ENCODE measurements at regions not wholly inside any gene's neighbourhood (a gene's known extent, or its start where the extent isn't known, plus 50 kb on each side); places are given as distances from the start of the nearest gene placed in this dataset.
"Not testable (repeated sequence)": the region's sequence is repeated elsewhere in the genome, so short reads cannot be mapped to it uniquely, and the experiment has no call there.

GRCh38 chrX:138082896-138083295, 517.0 kb downstream of the ZIC3 start:
- 15 to 37% (median 23%) methylated on average over 2 of the region's 2 CpGs for WGBS, 4 donors
- Histone ChIP-seq H3K4me3 (no peak overlapping the region), H3K4me1 (replicated peaks in 1 of 2) (no peaks in the 10 kb centered on the region), H3K36me3 (replicated peaks in 1 of 2) (no peaks in the 10 kb centered on the region), H3K27me3 (no peaks in the 10 kb centered on the region), H3K9me3 (replicated peaks in 1 of 3) (no peaks in the 10 kb centered on the region), H3K27ac (no peak overlapping the region)
- no peak for DNase-seq
- TF ChIP-seq CTCF (IDR thresholded peaks at IDR 0.05) (no peak), POLR2A (IDR thresholded peaks at IDR 0.05) (no peak)
- intact Hi-C loops (cut with DNase I), result no loop called here

- DNase-seq; H3K36me3 ChIP-seq (replicated peaks in 1 of 2); H3K4me1 ChIP-seq (replicated peaks in 1 of 2); H3K9me3 ChIP-seq (replicated peaks in 1 of 3); H3K4me3 ChIP-seq; H3K27me3 ChIP-seq; intact Hi-C loops (cut with DNase I); H3K27ac ChIP-seq: not testable (repeated sequence)
- WGBS, 4 donors, result 85 to 100% (median 94%) methylated on average over 3 of the region's 3 CpGs
Observed at GRCh38 chrX:138110910-138111309, 545.0 kb downstream of the ZIC3 start.

GRCh38 chrX:138127314-138127713, 561.4 kb downstream of the ZIC3 start:
- no peaks in the 10 kb centered on the region for H3K4me1 ChIP-seq (replicated peaks in 1 of 2)
- DNase-seq, result no peak
- 53 to 70% (median 58%) methylated on average over 7 to 8 of the region's 8 CpGs for WGBS, 4 donors
- no peak for TF ChIP-seq CTCF (IDR thresholded peaks at IDR 0.05)
- TF ChIP-seq POLR2A (IDR thresholded peaks at IDR 0.05), result no peak
- intact Hi-C loops (cut with DNase I), result loop anchor here in 1 of 2 donors (5.0 kb wide), 1 partner anchor 620 kb away; no protein-coding TSS in a partner anchor
- no peaks in the 10 kb centered on the region for H3K36me3 ChIP-seq (replicated peaks in 1 of 2)
- H3K4me3 ChIP-seq, result no peak overlapping the region
- peaks cover 23% of the 10 kb centered on the region for H3K27me3 ChIP-seq
- H3K27ac ChIP-seq, result no peak overlapping the region
- H3K9me3 ChIP-seq (replicated peaks in 1 of 3), result no peaks in the 10 kb centered on the region

GRCh38 chrX:138128027-138128671, 562.2 kb downstream of the ZIC3 start:
- no peaks in the 10 kb centered on the region for H3K4me1 ChIP-seq (replicated peaks in 1 of 2)
- peaks cover 23% of the 10 kb centered on the region for H3K27me3 ChIP-seq
- intact Hi-C loops (cut with DNase I), result loop anchor here in 1 of 2 donors (5.0 kb wide), 1 partner anchor 619 kb away; no protein-coding TSS in a partner anchor
- peak in 4 of 7 donors; percentile 7 to 26 (median 12) for DNase-seq
- no peaks in the 10 kb centered on the region for H3K9me3 ChIP-seq (replicated peaks in 1 of 3)
- no peak overlapping the region for H3K4me3 ChIP-seq
- no peak overlapping the region for H3K27ac ChIP-seq
- no peaks in the 10 kb centered on the region for H3K36me3 ChIP-seq (replicated peaks in 1 of 2)
- 25 to 32% (median 29%) methylated on average over 8 of the region's 8 CpGs; no CpG with 5 or more reads in 1 of the 4 donors for WGBS, 4 donors
- TF ChIP-seq CTCF (IDR thresholded peaks at IDR 0.05), result peak; percentile 16 to 64 (median 46)
- no peak for TF ChIP-seq POLR2A (IDR thresholded peaks at IDR 0.05)

- DNase-seq, result no peak
- no peak overlapping the region for H3K4me3 ChIP-seq
- H3K9me3 ChIP-seq (replicated peaks in 1 of 3), result no peaks in the 10 kb centered on the region
- H3K27me3 ChIP-seq, result no peaks in the 10 kb centered on the region
- TF ChIP-seq CTCF (IDR thresholded peaks at IDR 0.05) (no peak), POLR2A (IDR thresholded peaks at IDR 0.05) (no peak)
- no peaks in the 10 kb centered on the region for H3K4me1 ChIP-seq (replicated peaks in 1 of 2)
- WGBS, 4 donors, result 0 to 34% (median 32%) methylated on average over 1 to 2 of the region's 2 CpGs
- H3K27ac ChIP-seq, result no peak overlapping the region
- intact Hi-C loops (cut with DNase I), result no loop called here
- no peaks in the 10 kb centered on the region for H3K36me3 ChIP-seq (replicated peaks in 1 of 2)
Observed at GRCh38 chrX:138150709-138151108, 560.8 kb downstream of the FGF13 start.
